Right lobe of liver (tissue), 4 donors: ENCODE measurements at regions not wholly inside any gene's neighbourhood (a gene's known extent, or its start where the extent isn't known, plus 50 kb on each side); places are given as distances from the start of the nearest gene placed in this dataset.

Experiments
- POLR2A ChIP-seq: fragments of 450-650 bp; IDR thresholded peaks from one replicate; pipeline ENCODE4 v1.6.1; 2017; ENCODE audit warnings: antibody characterized with exemption, mild to moderate bottlenecking
- TF ChIP-seq, protein P1 (sequence below), 4 donors: fragments of 200-600 bp in 3 of 4; fragments of 450-650 bp in 1 of 4; IDR thresholded peaks; one replicate each; pipeline versions ENCODE4 v1.5.1 to v1.8.0; 2016 to 2022; ENCODE audit warnings: antibody characterized with exemption in 4 of 4, mild to moderate bottlenecking in 2 of 4
- donor health status: DM: no; HTN: no; CAD: no.
- donor health status: DM: no; HTN: no; CAD: no.
- donor health status: DM: no; HTN: yes; CAD: no.

DNA sequence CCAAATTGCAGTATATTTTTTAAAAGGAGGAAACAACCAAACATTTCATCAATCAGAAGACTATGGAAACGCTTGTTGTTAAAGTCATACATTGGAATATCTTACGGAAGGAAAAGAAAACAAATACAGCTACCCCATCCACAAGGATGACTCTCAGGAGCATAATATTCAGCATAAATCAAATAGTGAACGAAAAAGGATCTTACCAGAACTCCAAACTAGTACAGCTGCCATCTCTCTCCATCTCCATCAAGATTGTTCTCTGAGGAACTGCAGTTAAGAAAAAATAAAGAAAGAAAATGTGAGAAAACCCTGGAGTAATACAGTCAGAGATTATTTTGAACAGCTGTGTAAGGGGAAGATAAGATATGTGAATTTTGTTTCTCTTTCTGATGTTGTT lies 299.8 kb upstream of the CNTN5 start:
- TF ChIP-seq POLR2A: no peak
- TF ChIP-seq, protein P1, sequence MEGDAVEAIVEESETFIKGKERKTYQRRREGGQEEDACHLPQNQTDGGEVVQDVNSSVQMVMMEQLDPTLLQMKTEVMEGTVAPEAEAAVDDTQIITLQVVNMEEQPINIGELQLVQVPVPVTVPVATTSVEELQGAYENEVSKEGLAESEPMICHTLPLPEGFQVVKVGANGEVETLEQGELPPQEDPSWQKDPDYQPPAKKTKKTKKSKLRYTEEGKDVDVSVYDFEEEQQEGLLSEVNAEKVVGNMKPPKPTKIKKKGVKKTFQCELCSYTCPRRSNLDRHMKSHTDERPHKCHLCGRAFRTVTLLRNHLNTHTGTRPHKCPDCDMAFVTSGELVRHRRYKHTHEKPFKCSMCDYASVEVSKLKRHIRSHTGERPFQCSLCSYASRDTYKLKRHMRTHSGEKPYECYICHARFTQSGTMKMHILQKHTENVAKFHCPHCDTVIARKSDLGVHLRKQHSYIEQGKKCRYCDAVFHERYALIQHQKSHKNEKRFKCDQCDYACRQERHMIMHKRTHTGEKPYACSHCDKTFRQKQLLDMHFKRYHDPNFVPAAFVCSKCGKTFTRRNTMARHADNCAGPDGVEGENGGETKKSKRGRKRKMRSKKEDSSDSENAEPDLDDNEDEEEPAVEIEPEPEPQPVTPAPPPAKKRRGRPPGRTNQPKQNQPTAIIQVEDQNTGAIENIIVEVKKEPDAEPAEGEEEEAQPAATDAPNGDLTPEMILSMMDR (IDR thresholded peaks at IDR 0.05): no peak
